GM10266 (cell line): ENCODE measurements at regions not wholly inside any gene's neighbourhood (a gene's known extent, or its start where the extent isn't known, plus 50 kb on each side); places are given as distances from the start of the nearest gene placed in this dataset.

Experiments used
- DNase-seq: peaks from one replicate; pipeline ENCODE4 v3.0.0; 2012; ENCODE audit errors: extremely low spot score
- TF ChIP-seq, protein P1 (sequence below): IDR thresholded peaks from 2 replicates; pipeline ENCODE4 v1.5.1; 2012; ENCODE audit warnings: mild to moderate bottlenecking, low read depth; ENCODE audit not compliant: control insufficient read depth, insufficient read depth; ENCODE audit errors: missing control alignments

DNA sequence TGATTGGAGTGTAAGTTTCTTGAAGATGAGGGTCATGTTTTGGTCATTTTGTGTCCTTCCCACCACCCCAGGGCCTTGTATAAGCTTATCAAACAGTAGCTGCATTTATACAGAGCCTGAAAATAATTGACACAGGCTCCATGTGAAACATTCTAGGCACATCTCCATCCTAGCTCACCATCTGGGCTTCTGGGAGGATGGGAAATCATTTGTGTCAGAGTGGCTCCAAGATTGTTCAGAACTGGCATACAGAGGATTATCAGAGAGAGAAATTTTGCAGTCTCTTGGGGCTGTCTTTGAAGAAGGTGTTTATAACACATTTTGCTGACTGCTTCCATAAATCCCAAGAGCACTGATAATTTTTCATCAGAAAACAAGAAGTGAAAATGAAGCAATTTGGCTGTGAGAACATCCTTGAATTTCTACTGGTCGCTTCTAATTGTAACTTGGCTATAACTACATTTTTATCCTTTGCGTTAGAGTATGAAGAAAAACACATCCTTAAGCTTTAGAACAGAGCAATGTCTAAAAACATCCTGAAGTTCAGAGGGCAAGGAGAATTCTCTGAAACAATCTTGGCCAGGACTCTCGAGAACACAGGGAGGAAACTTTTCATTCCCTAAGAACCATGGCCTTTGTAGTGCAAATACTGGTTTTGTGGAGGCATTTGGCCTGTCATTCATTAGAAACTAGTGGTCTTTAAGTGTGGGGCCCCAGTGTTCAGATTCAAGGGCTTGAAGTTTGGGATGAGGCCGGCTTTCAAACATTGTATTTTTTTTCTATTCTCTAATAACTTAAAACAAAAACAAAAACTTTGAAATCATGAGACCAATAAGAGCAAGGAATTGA, 151.1 kb downstream of the DACT1 start:
- TF ChIP-seq, protein P1, sequence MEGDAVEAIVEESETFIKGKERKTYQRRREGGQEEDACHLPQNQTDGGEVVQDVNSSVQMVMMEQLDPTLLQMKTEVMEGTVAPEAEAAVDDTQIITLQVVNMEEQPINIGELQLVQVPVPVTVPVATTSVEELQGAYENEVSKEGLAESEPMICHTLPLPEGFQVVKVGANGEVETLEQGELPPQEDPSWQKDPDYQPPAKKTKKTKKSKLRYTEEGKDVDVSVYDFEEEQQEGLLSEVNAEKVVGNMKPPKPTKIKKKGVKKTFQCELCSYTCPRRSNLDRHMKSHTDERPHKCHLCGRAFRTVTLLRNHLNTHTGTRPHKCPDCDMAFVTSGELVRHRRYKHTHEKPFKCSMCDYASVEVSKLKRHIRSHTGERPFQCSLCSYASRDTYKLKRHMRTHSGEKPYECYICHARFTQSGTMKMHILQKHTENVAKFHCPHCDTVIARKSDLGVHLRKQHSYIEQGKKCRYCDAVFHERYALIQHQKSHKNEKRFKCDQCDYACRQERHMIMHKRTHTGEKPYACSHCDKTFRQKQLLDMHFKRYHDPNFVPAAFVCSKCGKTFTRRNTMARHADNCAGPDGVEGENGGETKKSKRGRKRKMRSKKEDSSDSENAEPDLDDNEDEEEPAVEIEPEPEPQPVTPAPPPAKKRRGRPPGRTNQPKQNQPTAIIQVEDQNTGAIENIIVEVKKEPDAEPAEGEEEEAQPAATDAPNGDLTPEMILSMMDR: no peak
- DNase-seq: no peak

DNA sequence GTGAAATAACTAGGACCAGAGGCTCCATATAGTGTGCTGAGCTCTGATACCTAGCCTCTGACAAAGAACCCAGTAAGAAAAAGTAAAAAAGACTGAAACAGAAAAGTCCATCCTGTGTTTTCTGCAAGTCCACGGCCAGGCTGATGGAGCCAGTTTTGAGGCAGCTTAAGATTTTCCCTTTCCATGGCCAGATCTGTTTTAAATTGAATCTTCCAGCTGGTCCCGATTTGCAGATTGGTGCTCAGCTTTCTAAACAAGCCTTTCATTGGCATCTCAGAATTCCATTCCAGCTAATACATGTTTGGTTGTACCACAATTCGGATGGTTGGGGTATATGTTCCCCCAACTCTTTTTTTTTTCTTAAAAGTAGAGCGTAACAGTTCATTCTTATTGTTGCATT, 152.0 kb downstream of the DACT1 start:
- DNase-seq: no peak

DNA sequence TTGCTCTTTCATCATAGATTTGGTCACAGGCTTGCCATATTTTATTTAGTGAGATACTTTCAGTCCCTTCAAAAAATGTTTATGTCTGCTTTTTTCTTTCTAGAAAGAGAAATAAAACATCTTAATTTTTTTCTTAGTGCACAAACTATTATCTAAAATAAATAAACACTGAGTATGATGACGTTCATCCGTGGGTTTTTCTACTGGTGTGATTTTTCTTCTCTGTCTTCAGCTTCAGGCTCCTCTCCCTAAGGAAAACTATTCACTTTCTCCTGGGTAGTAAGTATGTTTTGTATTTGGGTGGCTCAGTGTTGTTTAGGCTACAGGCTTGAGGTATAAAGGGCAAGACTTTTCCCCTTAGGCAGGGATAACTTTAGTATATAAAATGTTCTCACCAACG, 154.7 kb downstream of the DACT1 start:
- TF ChIP-seq, protein P1: no peak
- DNase-seq: no peak

More for the DNA sequence above, 152.0 kb downstream of the DACT1 start:
- TF ChIP-seq, protein P1: no peak

DNA sequence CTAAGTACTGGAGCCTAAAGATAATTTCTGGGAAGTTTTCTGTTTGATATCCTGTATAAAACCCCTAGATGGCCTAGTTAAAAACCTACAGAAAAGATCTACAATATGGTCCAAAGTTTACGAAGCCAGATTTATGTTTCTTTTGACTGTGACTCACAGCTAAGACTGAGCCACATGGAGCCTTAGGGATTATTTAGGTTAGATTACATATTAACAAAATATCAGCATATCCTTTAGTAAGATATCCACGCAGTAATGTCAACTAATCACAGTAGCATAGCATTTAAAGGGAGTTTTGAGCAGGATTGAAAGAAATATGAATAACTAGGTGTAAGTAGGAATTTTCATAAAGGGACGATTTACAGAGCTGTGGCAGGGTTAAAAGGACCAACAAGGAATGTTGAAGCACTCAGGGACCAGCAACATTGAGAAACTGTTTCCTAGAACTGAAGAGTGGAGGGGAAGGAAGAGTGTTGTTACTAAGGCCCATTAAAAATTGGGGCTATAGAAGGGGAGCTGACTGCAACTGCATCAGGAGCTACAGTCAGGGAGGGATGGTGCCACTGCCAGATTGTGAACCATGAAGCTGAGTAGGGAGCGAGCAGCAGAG, 155.5 kb downstream of the DACT1 start:
- TF ChIP-seq, protein P1: no peak

DNA sequence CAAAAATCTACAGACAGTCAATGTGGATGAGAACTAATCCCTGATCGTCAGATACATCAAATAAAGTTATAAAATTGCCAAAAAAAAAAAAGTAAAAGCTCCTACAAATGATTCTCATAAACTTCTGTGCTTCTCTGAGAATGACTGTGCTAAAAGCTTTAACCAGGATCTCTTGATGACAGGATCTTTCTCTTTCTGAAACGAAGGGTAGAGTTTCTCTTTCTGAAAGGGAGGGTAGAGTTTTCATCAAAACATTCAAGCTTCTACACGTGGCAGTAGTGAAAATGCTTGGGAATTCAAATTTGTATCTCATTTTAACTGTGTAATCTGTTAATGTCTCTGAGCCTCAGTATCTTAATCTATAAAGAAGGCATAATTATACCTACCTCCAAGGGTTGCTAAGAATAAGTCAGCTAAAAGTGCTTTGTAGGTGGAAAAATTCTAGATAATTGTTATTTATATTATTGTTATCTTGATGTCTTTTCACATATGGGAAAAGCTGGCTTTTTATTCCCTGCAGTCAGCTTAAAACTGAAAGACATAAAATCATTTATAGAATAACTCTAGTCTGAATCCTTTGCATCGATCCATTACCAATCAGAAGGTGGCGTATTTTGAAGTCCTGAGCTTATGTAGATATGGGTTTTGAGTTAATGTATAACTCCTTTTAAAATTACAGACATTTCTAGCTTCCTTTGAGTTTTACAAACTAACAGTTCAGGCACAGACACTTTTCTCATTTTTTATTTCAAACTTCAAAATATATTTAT, 157.4 kb downstream of the DACT1 start:
- TF ChIP-seq, protein P1: no peak
- no peak for DNase-seq

More for the DNA sequence above, 155.5 kb downstream of the DACT1 start:
- no peak for DNase-seq

DNA sequence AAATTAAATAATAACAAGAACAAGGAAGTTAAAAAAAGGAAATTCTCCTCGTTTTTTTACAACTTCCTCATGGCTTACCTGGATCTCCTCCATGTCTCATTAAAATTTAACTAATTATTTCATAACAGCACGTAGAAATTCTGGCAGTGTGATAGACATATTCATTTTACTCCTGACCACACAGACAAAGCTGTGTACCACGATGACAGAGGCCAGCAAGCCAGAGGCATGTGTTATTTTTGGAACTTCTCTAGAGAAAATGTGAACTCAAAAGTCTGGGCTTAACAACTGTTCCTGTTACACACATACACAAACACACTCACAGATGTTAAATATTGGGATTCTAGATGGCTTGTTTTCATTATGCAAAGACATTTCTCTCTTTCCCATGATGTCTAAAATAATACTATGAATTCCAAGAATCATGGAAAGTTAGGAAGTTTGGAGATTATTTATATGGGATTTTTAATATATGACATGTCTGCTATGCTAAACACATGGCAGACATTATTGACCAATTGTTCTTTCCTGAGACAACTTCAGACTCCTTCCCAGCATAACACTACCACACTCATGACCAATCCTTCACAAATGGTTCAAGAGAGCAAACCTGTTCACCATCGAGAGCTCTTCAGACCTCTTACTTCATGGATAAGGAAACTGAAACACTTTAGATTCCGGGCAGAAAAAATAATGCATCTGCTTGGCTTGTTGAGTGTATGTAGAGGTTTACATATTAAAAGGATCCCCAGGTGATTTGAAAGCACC, 158.7 kb downstream of the DACT1 start:
- TF ChIP-seq, protein P1: no peak
- no peak for DNase-seq
